ENCODE measurements at regions not wholly inside any gene's neighbourhood (a gene's known extent, or its start where the extent isn't known, plus 50 kb on each side); places are given as distances from the start of the nearest gene placed in this dataset.

DNA sequence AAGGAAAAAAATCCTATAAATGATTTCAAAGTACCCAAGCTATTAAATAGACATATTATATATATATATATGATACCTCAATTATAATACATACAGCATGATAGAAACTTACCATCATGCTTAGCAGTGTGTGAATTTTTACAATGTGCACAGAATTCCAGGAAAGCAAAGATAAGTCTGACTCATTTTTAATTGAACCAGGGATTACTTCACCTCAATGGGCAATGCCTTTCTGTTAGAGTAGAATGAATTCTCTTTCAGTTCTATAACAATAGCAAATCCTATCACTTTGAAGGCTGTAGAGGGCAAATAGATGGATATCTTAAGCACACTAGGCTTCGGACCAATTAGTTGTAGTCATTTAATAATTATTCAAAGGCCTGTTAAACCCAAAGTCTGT is 54.8 kb upstream of the P3H2 start:
- DNase-seq, result no peak

GRCh38 chr3:190174471-190174870 is 53.8 kb upstream of the P3H2 start:
- H3K36me3 ChIP-seq, result no peaks in the 10 kb centered on the region

More for the DNA sequence above, 54.8 kb upstream of the P3H2 start:
- TF ChIP-seq, protein P1, sequence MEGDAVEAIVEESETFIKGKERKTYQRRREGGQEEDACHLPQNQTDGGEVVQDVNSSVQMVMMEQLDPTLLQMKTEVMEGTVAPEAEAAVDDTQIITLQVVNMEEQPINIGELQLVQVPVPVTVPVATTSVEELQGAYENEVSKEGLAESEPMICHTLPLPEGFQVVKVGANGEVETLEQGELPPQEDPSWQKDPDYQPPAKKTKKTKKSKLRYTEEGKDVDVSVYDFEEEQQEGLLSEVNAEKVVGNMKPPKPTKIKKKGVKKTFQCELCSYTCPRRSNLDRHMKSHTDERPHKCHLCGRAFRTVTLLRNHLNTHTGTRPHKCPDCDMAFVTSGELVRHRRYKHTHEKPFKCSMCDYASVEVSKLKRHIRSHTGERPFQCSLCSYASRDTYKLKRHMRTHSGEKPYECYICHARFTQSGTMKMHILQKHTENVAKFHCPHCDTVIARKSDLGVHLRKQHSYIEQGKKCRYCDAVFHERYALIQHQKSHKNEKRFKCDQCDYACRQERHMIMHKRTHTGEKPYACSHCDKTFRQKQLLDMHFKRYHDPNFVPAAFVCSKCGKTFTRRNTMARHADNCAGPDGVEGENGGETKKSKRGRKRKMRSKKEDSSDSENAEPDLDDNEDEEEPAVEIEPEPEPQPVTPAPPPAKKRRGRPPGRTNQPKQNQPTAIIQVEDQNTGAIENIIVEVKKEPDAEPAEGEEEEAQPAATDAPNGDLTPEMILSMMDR (IDR thresholded peaks at IDR 0.05), result no peak
- intact Hi-C loops (cut with DNase I), result no loop called here
- Histone ChIP-seq H3K4me1 (no peaks in the 10 kb centered on the region), H3K27me3 (no peaks in the 10 kb centered on the region), H3K36me3 (no peaks in the 10 kb centered on the region), H3K27ac (no peak overlapping the region), H3K4me3 (no peak overlapping the region), H3K9me3 (no peaks in the 10 kb centered on the region)
- ATAC-seq, result no peak

DNA sequence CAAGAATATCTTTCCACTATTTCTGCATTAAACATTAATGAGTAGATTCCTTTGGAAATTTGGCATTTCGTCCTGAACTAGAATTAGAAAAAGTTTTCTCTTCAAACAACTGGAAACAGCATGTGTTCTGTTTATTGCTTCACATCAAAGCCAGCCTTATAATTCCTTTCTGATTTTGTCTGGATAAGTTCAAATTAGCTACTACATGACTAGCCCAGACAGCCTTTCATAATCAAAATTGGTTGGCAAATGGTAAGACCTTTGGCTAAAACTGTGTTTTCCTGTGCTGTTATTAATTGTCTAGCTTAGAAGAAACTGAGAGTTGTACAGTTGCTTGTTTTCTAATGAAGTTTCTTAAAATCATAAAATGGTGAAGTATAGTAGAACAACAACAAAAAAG is 52.7 kb upstream of the P3H2 start:
- intact Hi-C loops (cut with DNase I), result no loop called here

More at GRCh38 chr3:190174471-190174870, 53.8 kb upstream of the P3H2 start:
- Histone ChIP-seq H3K4me1 (no peaks in the 10 kb centered on the region), H3K4me3 (no peak overlapping the region), H3K27ac (no peak overlapping the region), H3K27me3 (no peaks in the 10 kb centered on the region), H3K9me3 (no peaks in the 10 kb centered on the region)
- ATAC-seq (no peak), DNase-seq (no peak)
- intact Hi-C loops (cut with DNase I), result no loop called here
- TF ChIP-seq, protein P1 (IDR thresholded peaks at IDR 0.05), result no peak

GRCh38 chr3:190172751-190173150 is 52.1 kb upstream of the P3H2 start:
- Histone ChIP-seq H3K9me3 (no peaks in the 10 kb centered on the region), H3K4me1 (no peaks in the 10 kb centered on the region), H3K36me3 (no peaks in the 10 kb centered on the region), H3K4me3 (no peak overlapping the region), H3K27me3 (no peaks in the 10 kb centered on the region), H3K27ac (no peak overlapping the region)
- no peak for ATAC-seq
- intact Hi-C loops (cut with DNase I), result no loop called here
- DNase-seq, result no peak
- TF ChIP-seq, protein P1 (IDR thresholded peaks at IDR 0.05), result no peak

More for the DNA sequence above, 52.7 kb upstream of the P3H2 start:
- Histone ChIP-seq H3K36me3 (no peaks in the 10 kb centered on the region), H3K27me3 (no peaks in the 10 kb centered on the region), H3K9me3 (no peaks in the 10 kb centered on the region), H3K4me3 (no peak overlapping the region), H3K27ac (no peak overlapping the region), H3K4me1 (no peaks in the 10 kb centered on the region)
- ATAC-seq, result no peak
- no peak for DNase-seq
- TF ChIP-seq, protein P1 (IDR thresholded peaks at IDR 0.05), result no peak

Data from left lung (tissue), 4 donors.